Loucy (cell line): ENCODE measurements at regions not wholly inside any gene's neighbourhood (a gene's known extent, or its start where the extent isn't known, plus 50 kb on each side); places are given as distances from the start of the nearest gene placed in this dataset.
A peak's percentile ranks its signal among the peaks of the same experiment; 100 is the strongest.

Experiments
- H2AFZ ChIP-seq: fragments of 200-600 bp; sonication (generic); 2 replicates; pipeline ENCODE4 v1.6.0; 2016; ENCODE audit warnings: antibody characterized with exemption, mild to moderate bottlenecking, low read length, moderate library complexity
- H3F3A ChIP-seq: fragments of 200-600 bp; 2 replicates; pipeline ENCODE4 v1.6.0; 2016; ENCODE audit warnings: antibody characterized with exemption, low read depth, mild to moderate bottlenecking
- H3K27me3 ChIP-seq: fragments of 200-600 bp; sonication (generic); 2 replicates; pipeline ENCODE4 v1.6.1; 2014; ENCODE audit warnings: low read length, mild to moderate bottlenecking; ENCODE audit not compliant: insufficient read depth, poor library complexity, severe bottlenecking
- H3K36me3 ChIP-seq: fragments of 200-600 bp; sonication (generic); 2 replicates; pipeline ENCODE4 v1.6.1; 2016; ENCODE audit warnings: low read length; ENCODE audit not compliant: insufficient read depth
- H3K4me1 ChIP-seq: fragments of 200-600 bp; sonication (generic); 2 replicates; pipeline ENCODE4 v1.5.1; 2014; ENCODE audit warnings: low read length, mild to moderate bottlenecking; ENCODE audit not compliant: insufficient read depth, poor library complexity, severe bottlenecking
- H3K4me2 ChIP-seq: fragments of 200-600 bp; sonication (generic); 2 replicates; pipeline ENCODE4 v1.6.0; 2014; ENCODE audit warnings: antibody characterized with exemption, low read length, low read depth, mild to moderate bottlenecking; ENCODE audit not compliant: poor library complexity, severe bottlenecking
- H3K4me3 ChIP-seq: fragments of 200-600 bp; sonication (generic); 2 replicates; pipeline ENCODE4 v1.5.1; 2014; ENCODE audit warnings: low read length, mild to moderate bottlenecking, mixed read lengths; ENCODE audit not compliant: poor library complexity, severe bottlenecking
- H3K79me2 ChIP-seq: fragments of 200-600 bp; sonication (generic); 2 replicates; pipeline ENCODE4 v1.6.1; 2014; ENCODE audit warnings: low read length; ENCODE audit not compliant: insufficient read depth
- H3K9ac ChIP-seq: fragments of 200-600 bp; sonication (generic); 2 replicates; pipeline ENCODE4 v1.6.0; 2014; ENCODE audit warnings: mild to moderate bottlenecking, low read depth, low read length, moderate library complexity; ENCODE audit not compliant: poor library complexity, severe bottlenecking
- H3K9me2 ChIP-seq: fragments of 200-600 bp; sonication (generic); replicated peaks from 2 replicates; pipeline ENCODE4 v1.6.1; 2016; ENCODE audit warnings: low read depth, low read length, mixed read lengths
- H3K9me3 ChIP-seq: fragments of 200-600 bp; sonication (generic); 2 replicates; pipeline ENCODE4 v1.6.1; 2014; ENCODE audit warnings: mild to moderate bottlenecking, antibody characterized with exemption, low read length, low read depth; ENCODE audit not compliant: insufficient read depth
- H4K20me1 ChIP-seq: fragments of 200-600 bp; sonication (generic); 2 replicates; pipeline ENCODE4 v1.6.0; 2014; ENCODE audit warnings: antibody characterized with exemption, low read length, mild to moderate bottlenecking; ENCODE audit not compliant: insufficient read depth, poor library complexity, severe bottlenecking
- CTCF ChIP-seq: fragments of 200-600 bp; sonication (generic); conservative IDR thresholded peaks from 2 replicates; pipeline ENCODE4 v1.5.1; 2014; ENCODE audit warnings: mild to moderate bottlenecking, antibody characterized with exemption, low read length
- EZH2phosphoT487 ChIP-seq: fragments of 200-600 bp; IDR thresholded peaks from 2 replicates; pipeline ENCODE4 v1.6.1; 2018; ENCODE audit warnings: antibody characterized with exemption, mild to moderate bottlenecking, moderate library complexity, borderline replicate concordance

DNA sequence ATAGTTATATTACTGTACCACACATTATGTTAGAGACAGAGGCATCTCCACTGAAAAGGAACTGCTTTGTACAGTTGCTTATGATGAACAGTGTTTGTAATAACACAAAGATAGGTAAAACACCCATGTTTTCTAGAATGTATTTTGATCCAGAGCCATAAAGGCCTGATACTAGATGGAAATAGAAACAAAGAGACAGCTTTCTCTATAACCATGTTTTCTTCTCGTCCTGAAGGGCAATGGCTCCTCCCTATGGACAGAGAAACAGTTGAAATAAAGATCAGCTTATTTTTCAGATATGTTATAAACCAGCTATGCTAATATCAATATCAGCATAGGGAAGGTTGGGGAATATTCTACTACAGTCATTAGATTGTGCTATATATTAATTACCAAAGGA, 109.2 kb downstream of the ATXN7L3B start:
- no peaks in the 10 kb centered on the region for H3K9me2 ChIP-seq
- no peak overlapping the region for H3K4me2 ChIP-seq

GRCh38 chr12:74647256-74647655, 109.6 kb downstream of the ATXN7L3B start:
- Histone ChIP-seq H3K4me2 (no peak overlapping the region), H3K9me3 (no peaks in the 10 kb centered on the region), H3F3A (no peaks in the 10 kb centered on the region), H3K27me3 (no peaks in the 10 kb centered on the region), H3K4me3 (no peak overlapping the region), H3K79me2 (no peaks in the 10 kb centered on the region), H2AFZ (no peak overlapping the region), H3K36me3 (no peaks in the 10 kb centered on the region), H3K9me2 (no peaks in the 10 kb centered on the region), H3K4me1 (no peaks in the 10 kb centered on the region), H4K20me1 (no peaks in the 10 kb centered on the region), H3K9ac (no peak overlapping the region)
- TF ChIP-seq CTCF (no peak), EZH2phosphoT487 (no peak)

More for the DNA sequence above, 109.2 kb downstream of the ATXN7L3B start:
- Histone ChIP-seq H4K20me1 (no peaks in the 10 kb centered on the region), H3K4me3 (no peak overlapping the region), H3F3A (no peaks in the 10 kb centered on the region), H3K36me3 (no peaks in the 10 kb centered on the region), H3K79me2 (no peaks in the 10 kb centered on the region), H2AFZ (no peak overlapping the region), H3K27me3 (no peaks in the 10 kb centered on the region), H3K4me1 (no peaks in the 10 kb centered on the region), H3K9ac (no peak overlapping the region), H3K9me3 (no peaks in the 10 kb centered on the region)
- TF ChIP-seq CTCF (peak; percentile 55), EZH2phosphoT487 (no peak)

DNA sequence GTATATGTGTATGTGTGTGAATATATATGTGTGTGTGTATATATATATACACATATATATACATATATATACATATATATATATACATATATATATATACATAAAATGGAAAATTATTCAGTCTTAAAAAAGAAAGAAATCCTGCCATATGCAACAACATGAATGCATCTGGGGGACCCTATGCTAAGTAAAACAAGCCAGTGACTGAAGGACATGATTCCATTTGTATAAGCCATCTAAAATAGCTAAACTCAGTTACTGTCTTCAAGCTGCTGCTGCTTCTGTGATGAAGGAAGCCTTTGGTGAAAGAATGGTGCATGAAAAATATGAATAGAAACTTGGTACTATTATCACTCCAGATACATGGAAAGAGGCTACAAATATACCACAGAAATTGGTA, 118.6 kb downstream of the ATXN7L3B start:
- H3K9me2 ChIP-seq = no peaks in the 10 kb centered on the region
- H2AFZ ChIP-seq = no peak overlapping the region
- H3F3A ChIP-seq = no peaks in the 10 kb centered on the region
- no peak overlapping the region for H3K9ac ChIP-seq
- no peaks in the 10 kb centered on the region for H4K20me1 ChIP-seq
- no peak overlapping the region for H3K4me2 ChIP-seq
- no peak overlapping the region for H3K4me3 ChIP-seq
- no peaks in the 10 kb centered on the region for H3K27me3 ChIP-seq
- H3K9me3 ChIP-seq = no peaks in the 10 kb centered on the region
- no peaks in the 10 kb centered on the region for H3K36me3 ChIP-seq
- H3K79me2 ChIP-seq = no peaks in the 10 kb centered on the region
- no peaks in the 10 kb centered on the region for H3K4me1 ChIP-seq
- no peak for TF ChIP-seq EZH2phosphoT487
- no peak for TF ChIP-seq CTCF
